Mesenchymal stem cell (in vitro differentiated cells and primary cell): ENCODE measurements at regions not wholly inside any gene's neighbourhood (a gene's known extent, or its start where the extent isn't known, plus 50 kb on each side); places are given as distances from the start of the nearest gene placed in this dataset.

Source experiments
- DNase-seq: peaks from one replicate; pipeline ENCODE4 v3.0.0-alpha.2; 2013
- H2AFZ ChIP-seq: one replicate; pipeline ENCODE4 v1.6.1; 2013; ENCODE audit warnings: low read depth, mild to moderate bottlenecking, control low read depth, inconsistent platforms, low read length, moderate library complexity
- H2AK5ac ChIP-seq: 2 replicates; pipeline ENCODE4 v1.6.1; 2013; ENCODE audit warnings: low read length, moderate library complexity, mild to moderate bottlenecking, inconsistent platforms; ENCODE audit not compliant: severe bottlenecking
- H2BK120ac ChIP-seq: one replicate; pipeline ENCODE4 v1.6.1; 2013; ENCODE audit warnings: low read depth, mild to moderate bottlenecking, inconsistent platforms, low read length, moderate library complexity
- H2BK12ac ChIP-seq, 2 experiments: one replicate each; pipeline ENCODE4 v1.6.1; 2013; ENCODE audit warnings: inconsistent platforms in 2 of 2, low read length in 2 of 2, mild to moderate bottlenecking in 2 of 2, moderate library complexity in 2 of 2, control low read depth in 1 of 2
- H2BK15ac ChIP-seq: one replicate; pipeline ENCODE4 v1.6.1; 2013; ENCODE audit warnings: mild to moderate bottlenecking, low read depth, inconsistent platforms; ENCODE audit not compliant: poor library complexity, severe bottlenecking
- H2BK5ac ChIP-seq: 2 replicates; pipeline ENCODE4 v1.6.1; 2013; ENCODE audit warnings: low read depth, mild to moderate bottlenecking, low read length, control low read depth, inconsistent platforms; ENCODE audit not compliant: poor library complexity, severe bottlenecking
- H3K14ac ChIP-seq, 2 experiments: one replicate each; pipeline ENCODE4 v1.6.1; 2013; ENCODE audit warnings: inconsistent platforms in 2 of 2, low read length in 2 of 2, control low read depth in 1 of 2, mild to moderate bottlenecking in 1 of 2, moderate library complexity in 1 of 2
- H3K18ac ChIP-seq, 2 experiments: one replicate each; pipeline ENCODE4 v1.6.1; 2013; ENCODE audit warnings: inconsistent platforms in 2 of 2, low read length in 2 of 2, control low read depth in 1 of 2, low read depth in 1 of 2, mild to moderate bottlenecking in 1 of 2
- H3K23ac ChIP-seq, 2 experiments: one replicate each; pipeline ENCODE4 v1.6.1; 2013; ENCODE audit warnings: inconsistent platforms in 2 of 2, low read length in 2 of 2, mild to moderate bottlenecking in 2 of 2, moderate library complexity in 2 of 2, control low read depth in 1 of 2
- H3K27ac ChIP-seq: 2 replicates; pipeline ENCODE4 v1.5.1; 2013; ENCODE audit warnings: mild to moderate bottlenecking, moderate library complexity, low read length, control low read depth, inconsistent platforms; ENCODE audit not compliant: poor library complexity, severe bottlenecking
- H3K27me3 ChIP-seq, 2 experiments: 2 replicates each; pipeline versions ENCODE4 v1.6.1 to v1.7.0; 2013; ENCODE audit warnings: low read length in 2 of 2, mild to moderate bottlenecking in 2 of 2, moderate library complexity in 2 of 2, control low read depth in 1 of 2, inconsistent platforms in 1 of 2; ENCODE audit not compliant: control insufficient read depth in 1 of 2, insufficient read depth in 1 of 2
- H3K36me3 ChIP-seq, 2 experiments: 2 replicates each; pipeline versions ENCODE4 v1.6.1 to v1.7.0; 2013; ENCODE audit warnings: low read length in 2 of 2, control low read depth in 1 of 2, inconsistent platforms in 1 of 2, low read depth in 1 of 2, mild to moderate bottlenecking in 1 of 2; ENCODE audit not compliant: insufficient read depth in 2 of 2, control insufficient read depth in 1 of 2
- H3K4ac ChIP-seq, 2 experiments: one replicate each; pipeline ENCODE4 v1.6.1; 2013; ENCODE audit warnings: inconsistent platforms in 2 of 2, low read length in 2 of 2, mild to moderate bottlenecking in 2 of 2, moderate library complexity in 2 of 2, control low read depth in 1 of 2, low read depth in 1 of 2
- H3K4me1 ChIP-seq: 2 replicates; pipeline ENCODE4 v1.6.1; 2013; ENCODE audit warnings: low read depth, low read length, control low read depth; ENCODE audit not compliant: control insufficient read depth, insufficient read depth
- H3K4me2 ChIP-seq: 2 replicates; pipeline ENCODE4 v1.6.1; 2013; ENCODE audit warnings: low read length, mild to moderate bottlenecking, inconsistent platforms; ENCODE audit not compliant: poor library complexity, severe bottlenecking
- H3K4me3 ChIP-seq, 2 experiments: 2 replicates each; pipeline versions ENCODE4 v1.5.1 to v1.7.0; 2013; ENCODE audit warnings: low read length in 2 of 2, mild to moderate bottlenecking in 2 of 2, control low read depth in 1 of 2, low read depth in 1 of 2; ENCODE audit not compliant: insufficient read depth in 1 of 2
- H3K79me1 ChIP-seq: replicated peaks from 2 replicates; pipeline ENCODE4 v1.6.1; 2013; ENCODE audit warnings: mild to moderate bottlenecking, control low read depth, low read length, inconsistent platforms; ENCODE audit not compliant: poor library complexity, severe bottlenecking
- H3K9ac ChIP-seq: 2 replicates; pipeline ENCODE4 v1.7.0; 2013; ENCODE audit warnings: mild to moderate bottlenecking, low read length, moderate library complexity
- H3K9me3 ChIP-seq: 2 replicates; pipeline ENCODE4 v1.7.0; 2013; ENCODE audit warnings: mild to moderate bottlenecking, low read length; ENCODE audit not compliant: control insufficient read depth
- H4K8ac ChIP-seq: one replicate; pipeline ENCODE4 v1.6.1; 2013; ENCODE audit warnings: inconsistent platforms, mild to moderate bottlenecking, low read length, moderate library complexity
- H4K91ac ChIP-seq: one replicate; pipeline ENCODE4 v1.6.1; 2013; ENCODE audit warnings: mild to moderate bottlenecking, low read length, inconsistent platforms
- WGBS: methylation state at CpG from one replicate; pipeline ENCODE4 v1.1.7; 2013; ENCODE audit warnings: mixed read lengths; 5-methylcytosine and 5-hydroxymethylcytosine counted together

DNA sequence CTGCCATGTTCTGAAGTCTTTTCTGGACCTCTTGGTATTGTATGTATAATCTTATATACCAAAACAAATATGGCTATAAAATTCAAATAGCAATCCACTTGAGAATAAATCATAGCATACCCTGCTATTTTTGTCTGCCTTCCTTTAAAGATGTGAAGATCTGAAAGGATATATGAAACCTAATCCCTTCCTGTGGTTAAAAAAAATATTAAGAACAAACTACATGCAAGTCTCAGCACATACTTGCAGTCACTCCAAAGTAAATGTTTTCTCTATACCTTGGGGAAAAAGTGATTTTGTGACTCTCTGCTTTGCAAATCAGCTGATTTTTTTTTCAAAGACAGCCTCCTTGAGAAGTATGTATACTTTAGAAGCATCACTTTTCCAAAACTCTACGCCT, 322.9 kb downstream of the ANKRD50 start:
- no peaks in the 10 kb centered on the region for H3K36me3 ChIP-seq
- no peak overlapping the region for H4K91ac ChIP-seq
- WGBS: no CpG with 5 or more reads among the region's 1 CpG
- H3K9me3 ChIP-seq: no peaks in the 10 kb centered on the region
- no peak overlapping the region for H2AK5ac ChIP-seq
- H3K79me1 ChIP-seq: no peaks in the 10 kb centered on the region
- H3K9ac ChIP-seq: no peak overlapping the region
- no peaks in the 10 kb centered on the region for H3K4me1 ChIP-seq
- no peak for DNase-seq
- H3K4me2 ChIP-seq: no peak overlapping the region
- H3K23ac ChIP-seq: no peak overlapping the region
- no peak overlapping the region for H3K14ac ChIP-seq
- H2AFZ ChIP-seq: no peak overlapping the region
- H4K8ac ChIP-seq: no peak overlapping the region
- no peaks in the 10 kb centered on the region for H3K27me3 ChIP-seq
- H2BK12ac ChIP-seq: no peak overlapping the region
- no peak overlapping the region for H2BK120ac ChIP-seq
- H3K4me3 ChIP-seq: no peak overlapping the region
- no peak overlapping the region for H2BK15ac ChIP-seq
- no peak overlapping the region for H2BK5ac ChIP-seq
- no peak overlapping the region for H3K27ac ChIP-seq
- no peak overlapping the region for H3K4ac ChIP-seq
- H3K18ac ChIP-seq: no peak overlapping the region

DNA sequence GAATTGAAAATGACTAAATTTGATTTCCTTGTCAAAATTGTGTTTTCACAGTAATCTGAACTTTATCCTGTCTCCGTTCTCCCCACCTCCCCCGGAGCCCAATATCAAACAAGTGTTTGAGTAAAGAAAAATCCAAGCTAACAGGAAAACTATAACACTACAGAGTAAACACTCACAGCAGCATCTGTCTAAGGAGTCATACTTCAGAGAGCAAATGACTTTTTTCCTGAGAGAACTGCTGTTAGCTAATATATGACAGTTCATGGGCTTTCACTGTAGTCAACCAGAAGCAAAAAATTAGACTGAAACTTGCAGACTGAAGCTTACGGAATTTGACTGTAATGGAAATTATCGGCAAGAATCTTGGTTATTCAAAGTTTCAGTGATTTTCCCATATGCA, 321.7 kb downstream of the ANKRD50 start:
- no peak overlapping the region for H3K4me3 ChIP-seq
- no peak overlapping the region for H2BK120ac ChIP-seq
- 97% methylated on average over 4 of the region's 4 CpGs for WGBS

GRCh38 chr4:124396333-124396732, 316.2 kb downstream of the ANKRD50 start:
- no peaks in the 10 kb centered on the region for H3K79me1 ChIP-seq
- no peaks in the 10 kb centered on the region for H3K9me3 ChIP-seq
- H3K18ac ChIP-seq: no peak overlapping the region
- no peak overlapping the region for H4K91ac ChIP-seq
- DNase-seq: no peak
- no peak overlapping the region for H2BK120ac ChIP-seq
- no peak overlapping the region for H3K4me3 ChIP-seq
- no peak overlapping the region for H2BK12ac ChIP-seq
- no peak overlapping the region for H2AFZ ChIP-seq
- no peak overlapping the region for H2AK5ac ChIP-seq
- no peaks in the 10 kb centered on the region for H3K4me1 ChIP-seq
- no peak overlapping the region for H3K4me2 ChIP-seq
- no peak overlapping the region for H4K8ac ChIP-seq
- H2BK15ac ChIP-seq: no peak overlapping the region
- H3K27me3 ChIP-seq: no peaks in the 10 kb centered on the region
- H3K9ac ChIP-seq: no peak overlapping the region
- no peak overlapping the region for H2BK5ac ChIP-seq
- H3K14ac ChIP-seq: no peak overlapping the region
- no CpG with 5 or more reads among the region's 3 CpGs for WGBS
- no peaks in the 10 kb centered on the region for H3K36me3 ChIP-seq
- no peak overlapping the region for H3K4ac ChIP-seq
- no peak overlapping the region for H3K27ac ChIP-seq
- H3K23ac ChIP-seq: no peak overlapping the region

More for the DNA sequence above, 321.7 kb downstream of the ANKRD50 start:
- Histone ChIP-seq H3K9ac (no peak overlapping the region), H3K18ac (no peak overlapping the region), H3K4me1 (no peaks in the 10 kb centered on the region), H2BK12ac (no peak overlapping the region), H3K9me3 (no peaks in the 10 kb centered on the region), H3K79me1 (no peaks in the 10 kb centered on the region), H3K4me2 (no peak overlapping the region), H3K36me3 (no peaks in the 10 kb centered on the region), H3K27ac (no peak overlapping the region), H3K4ac (no peak overlapping the region), H2BK15ac (no peak overlapping the region), H4K91ac (no peak overlapping the region), H4K8ac (no peak overlapping the region), H3K23ac (no peak overlapping the region), H2AFZ (no peak overlapping the region), H2AK5ac (no peak overlapping the region), H3K14ac (no peak overlapping the region), H3K27me3 (no peaks in the 10 kb centered on the region), H2BK5ac (no peak overlapping the region)
- no peak for DNase-seq

DNA sequence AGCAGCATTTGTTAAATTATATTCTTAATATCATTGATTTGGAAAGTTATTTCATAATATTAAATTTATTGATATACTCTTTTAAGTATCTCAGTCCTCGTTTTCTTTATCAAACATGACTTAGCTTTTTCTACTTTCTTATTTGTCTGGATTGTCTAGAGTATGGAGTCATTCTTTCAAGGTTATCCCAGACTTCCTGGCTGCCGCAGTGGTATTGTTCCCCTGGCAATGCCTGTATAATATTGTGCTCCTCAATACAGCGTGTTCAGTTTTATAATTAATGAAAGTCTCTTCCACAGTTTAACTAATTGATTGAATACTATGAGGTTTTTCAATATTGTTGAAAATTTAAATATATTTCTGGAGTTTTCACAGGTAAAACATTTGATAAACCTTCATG, 310.9 kb downstream of the ANKRD50 start:
- H3K36me3 ChIP-seq: no peaks in the 10 kb centered on the region
- H3K23ac ChIP-seq: no peak overlapping the region
- no peak overlapping the region for H2AK5ac ChIP-seq
- no peak overlapping the region for H3K18ac ChIP-seq
- no peaks in the 10 kb centered on the region for H3K4me1 ChIP-seq
- H3K14ac ChIP-seq: no peak overlapping the region
- H3K79me1 ChIP-seq: no peaks in the 10 kb centered on the region
- no peak overlapping the region for H2BK15ac ChIP-seq
- H4K91ac ChIP-seq: no peak overlapping the region
- no peak overlapping the region for H2AFZ ChIP-seq
- no peak overlapping the region for H3K4me3 ChIP-seq
- no peak overlapping the region for H4K8ac ChIP-seq
- H3K27me3 ChIP-seq: no peaks in the 10 kb centered on the region
- H2BK5ac ChIP-seq: no peak overlapping the region
- H2BK12ac ChIP-seq: no peak overlapping the region
- no peak overlapping the region for H3K9ac ChIP-seq
- no peak for DNase-seq
- no peak overlapping the region for H3K4ac ChIP-seq
- no peaks in the 10 kb centered on the region for H3K9me3 ChIP-seq
- WGBS: 100% methylated on average over 1 of the region's 3 CpGs
- H3K27ac ChIP-seq: no peak overlapping the region
- no peak overlapping the region for H3K4me2 ChIP-seq
- no peak overlapping the region for H2BK120ac ChIP-seq
